Endodermal cell (in vitro differentiated cells): ENCODE measurements at regions not wholly inside any gene's neighbourhood (a gene's known extent, or its start where the extent isn't known, plus 50 kb on each side); places are given as distances from the start of the nearest gene placed in this dataset.
A peak's percentile ranks its signal among the peaks of the same experiment; 100 is the strongest.
"Not testable (repeated sequence)": the region's sequence is repeated elsewhere in the genome, so short reads cannot be mapped to it uniquely, and the experiment has no call there.

Experiments
- DNase-seq: peaks from one replicate; pipeline ENCODE4 v3.0.0-alpha.2; 2017
- H3K27ac ChIP-seq: 2 replicates; pipeline ENCODE4 v1.5.1; 2013; ENCODE audit warnings: mild to moderate bottlenecking, low read depth, low read length, moderate library complexity
- H3K27me3 ChIP-seq: 2 replicates; pipeline ENCODE4 v1.6.1; 2013; ENCODE audit warnings: mild to moderate bottlenecking, low read length, moderate library complexity; ENCODE audit not compliant: insufficient read depth, control insufficient read depth, poor library complexity, severe bottlenecking
- H3K36me3 ChIP-seq: 2 replicates; pipeline ENCODE4 v1.7.0; 2013; ENCODE audit warnings: mild to moderate bottlenecking, low read length, moderate library complexity; ENCODE audit not compliant: control insufficient read depth, insufficient read depth
- H3K4me1 ChIP-seq: one replicate; pipeline ENCODE4 v1.7.0; 2013; ENCODE audit warnings: low read length; ENCODE audit not compliant: control insufficient read depth, insufficient read depth
- H3K4me3 ChIP-seq: 2 replicates; pipeline ENCODE4 v1.5.1; 2013; ENCODE audit warnings: mild to moderate bottlenecking, low read length, moderate library complexity
- H3K9ac ChIP-seq: 2 replicates; pipeline ENCODE4 v1.6.1; 2013; ENCODE audit warnings: mild to moderate bottlenecking, low read length, moderate library complexity; ENCODE audit not compliant: poor library complexity, severe bottlenecking; ENCODE audit errors: extremely low read depth
- H3K9me3 ChIP-seq: 2 replicates; pipeline ENCODE4 v1.6.1; 2013; ENCODE audit warnings: mild to moderate bottlenecking, low read length, moderate library complexity; ENCODE audit not compliant: control insufficient read depth
- H3K27ac Mint-ChIP-seq: 2 replicates; pipeline ENCODE4 v1.8.0; 2020; ENCODE audit warnings: mixed read lengths
- H3K27me3 Mint-ChIP-seq: 2 replicates; pipeline ENCODE4 v1.8.0; 2021; ENCODE audit warnings: mild to moderate bottlenecking, mixed read lengths; ENCODE audit not compliant: insufficient read depth
- H3K36me3 Mint-ChIP-seq: 2 replicates; pipeline ENCODE4 v1.8.0; 2020; ENCODE audit warnings: low read depth, mixed read lengths
- H3K4me1 Mint-ChIP-seq: 2 replicates; pipeline ENCODE4 v1.8.0; 2020; ENCODE audit warnings: mixed read lengths
- H3K4me3 Mint-ChIP-seq: 2 replicates; pipeline ENCODE4 v1.8.0; 2020; ENCODE audit warnings: mild to moderate bottlenecking, moderate library complexity, mixed read lengths
- H3K9me3 Mint-ChIP-seq: 2 replicates; pipeline ENCODE4 v1.8.0; 2020; ENCODE audit warnings: mild to moderate bottlenecking, mixed read lengths
- CTCF ChIP-seq: fragments of 200-600 bp; sonication (generic); conservative IDR thresholded peaks from 2 replicates; pipeline ENCODE4 v1.5.0; 2021; ENCODE audit warnings: antibody characterized with exemption, mild to moderate bottlenecking
- WGBS, 2 experiments: methylation state at CpG; one replicate each; pipeline versions ENCODE4 v1.1.5 to v1.1.7; 2013; ENCODE audit warnings: missing lambda C conversion rate in 2 of 2, mixed read lengths in 1 of 2; ENCODE audit not compliant: insufficient coverage in 1 of 2, insufficient read length in 1 of 2; 5-methylcytosine and 5-hydroxymethylcytosine counted together

- Histone ChIP-seq H3K36me3 (no peaks in the 10 kb centered on the region), H3K4me3 (no peak overlapping the region), H3K27me3 (no peaks in the 10 kb centered on the region), H3K4me1 (no peaks in the 10 kb centered on the region), H3K9me3 (no peaks in the 10 kb centered on the region), H3K27ac (no peak overlapping the region), H3K9ac (no peak overlapping the region)
- no peak for DNase-seq
- TF ChIP-seq CTCF, result no peak
- WGBS, 2 experiments, result 74 to 78% methylated on average over 4 to 5 of the region's 5 CpGs
- no peak overlapping the region for H3K4me3 Mint-ChIP-seq
- no peaks in the 10 kb centered on the region for H3K27me3 Mint-ChIP-seq
- no peaks in the 10 kb centered on the region for H3K9me3 Mint-ChIP-seq
- H3K36me3 Mint-ChIP-seq, result no peaks in the 10 kb centered on the region
- H3K27ac Mint-ChIP-seq, result no peak overlapping the region
- H3K4me1 Mint-ChIP-seq, result peaks cover 35% of the 10 kb centered on the region
Measured at GRCh38 chr20:53859684-53860083, 210.7 kb downstream of the BCAS1 start.

GRCh38 chr20:53859009-53859408, 211.4 kb downstream of the BCAS1 start:
- H3K27ac ChIP-seq, H3K36me3 ChIP-seq, H3K9ac ChIP-seq, H3K9me3 Mint-ChIP-seq, H3K27me3 Mint-ChIP-seq, H3K4me3 ChIP-seq, H3K27ac Mint-ChIP-seq, H3K9me3 ChIP-seq, H3K27me3 ChIP-seq, DNase-seq, H3K36me3 Mint-ChIP-seq, H3K4me1 ChIP-seq, H3K4me3 Mint-ChIP-seq: not testable (repeated sequence)
- H3K4me1 Mint-ChIP-seq, result peaks cover 29% of the 10 kb centered on the region
- WGBS, 2 experiments, result 93 to 100% methylated on average over 4 to 5 of the region's 5 CpGs

- not testable (repeated sequence) for H3K36me3 Mint-ChIP-seq, H3K4me1 ChIP-seq, H3K9me3 ChIP-seq, DNase-seq, H3K36me3 ChIP-seq, H3K9ac ChIP-seq, H3K4me3 Mint-ChIP-seq, H3K9me3 Mint-ChIP-seq, H3K27me3 Mint-ChIP-seq, H3K27ac Mint-ChIP-seq, H3K27me3 ChIP-seq, H3K4me3 ChIP-seq, H3K27ac ChIP-seq
- H3K4me1 Mint-ChIP-seq, result peaks cover 24% of the 10 kb centered on the region
- 94 to 100% methylated on average over 2 to 3 of the region's 3 CpGs for WGBS, 2 experiments
Measured at GRCh38 chr20:53858516-53858915, 211.9 kb downstream of the BCAS1 start.

- WGBS, 2 experiments, result 79 to 82% methylated on average over 6 to 7 of the region's 7 CpGs
- H3K4me3 ChIP-seq, result no peak overlapping the region
- no peaks in the 10 kb centered on the region for H3K36me3 ChIP-seq
- no peaks in the 10 kb centered on the region for H3K4me1 ChIP-seq
- no peak overlapping the region for H3K9ac ChIP-seq
- Mint-ChIP-seq H3K9me3 (peaks cover 6% of the 10 kb centered on the region), H3K4me1 (peaks cover 18% of the 10 kb centered on the region), H3K27me3 (no peaks in the 10 kb centered on the region), H3K4me3 (no peak overlapping the region), H3K36me3 (no peaks in the 10 kb centered on the region), H3K27ac (no peak overlapping the region)
- no peak for DNase-seq
- peak overlapping the region; percentile 44 for H3K27ac ChIP-seq
- no peak for TF ChIP-seq CTCF
- H3K9me3 ChIP-seq, result no peaks in the 10 kb centered on the region
- H3K27me3 ChIP-seq, result no peaks in the 10 kb centered on the region
Measured at GRCh38 chr20:53857723-53858236, 212.6 kb downstream of the BCAS1 start.
